HG03039 (cell line): ENCODE measurements at regions not wholly inside any gene's neighbourhood (a gene's known extent, or its start where the extent isn't known, plus 50 kb on each side); places are given as distances from the start of the nearest gene placed in this dataset.

Experiments
- ATAC-seq: cut with Tn5 transposase; IDR thresholded peaks from one replicate; pipeline ENCODE4 v1.9.1; 2021; ENCODE audit warnings: mild to moderate bottlenecking, moderate library complexity; ENCODE audit not compliant: unreplicated experiment

DNA sequence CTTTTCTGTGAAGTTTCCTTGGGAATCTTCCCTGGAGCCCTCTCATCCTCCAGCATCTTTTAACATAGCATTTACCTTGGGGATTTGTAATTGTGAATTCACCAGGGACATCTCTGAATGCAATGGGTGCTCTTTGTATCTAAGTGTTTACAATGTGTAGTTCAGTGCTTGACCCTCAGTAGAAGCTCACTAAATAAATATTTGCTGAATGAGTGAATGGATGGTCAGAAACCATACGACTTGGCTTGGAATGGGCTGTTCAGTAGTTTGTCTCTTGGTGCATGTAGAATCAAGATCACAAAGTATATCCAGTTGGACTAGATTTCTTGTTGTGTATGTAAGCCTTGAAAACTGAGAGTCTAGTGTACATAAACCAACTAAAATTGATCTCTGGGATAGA, 81.8 kb upstream of the MEF2C start:
- ATAC-seq, result no peak

DNA sequence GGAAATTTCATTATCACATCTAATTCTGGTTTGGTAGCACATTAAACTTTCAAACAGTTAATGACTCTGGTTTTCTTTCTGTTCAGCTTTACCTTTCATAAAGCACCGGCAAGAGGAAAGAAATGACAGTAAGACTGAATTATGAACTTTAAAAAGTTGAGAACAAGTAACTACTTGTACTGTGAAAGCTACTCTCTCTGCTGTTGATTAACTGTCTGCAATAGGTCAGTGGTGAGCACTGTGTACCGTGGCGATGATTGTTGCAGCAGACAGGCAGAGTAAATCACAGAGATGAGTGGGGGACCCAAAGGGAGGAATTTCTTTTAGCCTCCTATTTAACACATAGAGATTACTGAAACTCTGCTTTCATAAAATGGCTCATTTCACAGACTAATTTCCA, 74.0 kb upstream of the MEF2C start:
- no peak for ATAC-seq

DNA sequence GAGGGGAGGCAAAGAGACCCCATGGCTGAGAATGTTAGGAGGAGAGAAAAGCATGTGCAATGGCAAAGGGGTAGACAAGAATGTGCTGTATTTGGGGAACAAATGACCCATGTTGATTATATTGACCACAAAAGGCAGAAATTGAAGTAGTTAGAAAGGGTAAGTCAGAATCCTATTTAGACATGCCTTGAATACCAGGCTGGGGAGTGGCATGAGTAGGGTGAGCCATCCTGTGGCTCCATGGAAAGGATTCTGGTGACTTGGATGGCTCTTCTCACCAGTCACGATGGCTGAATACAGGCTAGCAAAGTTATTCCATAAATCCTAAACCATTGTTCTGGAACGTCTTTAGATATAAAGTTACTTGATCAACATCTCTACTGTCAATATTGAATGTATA, 73.4 kb upstream of the MEF2C start:
- ATAC-seq, result no peak

GRCh38 chr5:88955403-88955802, 72.4 kb upstream of the MEF2C start:
- no peak for ATAC-seq

GRCh38 chr5:88954511-88954910, 71.5 kb upstream of the MEF2C start:
- no peak for ATAC-seq

GRCh38 chr5:88952996-88953643, 70.1 kb upstream of the MEF2C start:
- ATAC-seq, result peak; percentile 44

DNA sequence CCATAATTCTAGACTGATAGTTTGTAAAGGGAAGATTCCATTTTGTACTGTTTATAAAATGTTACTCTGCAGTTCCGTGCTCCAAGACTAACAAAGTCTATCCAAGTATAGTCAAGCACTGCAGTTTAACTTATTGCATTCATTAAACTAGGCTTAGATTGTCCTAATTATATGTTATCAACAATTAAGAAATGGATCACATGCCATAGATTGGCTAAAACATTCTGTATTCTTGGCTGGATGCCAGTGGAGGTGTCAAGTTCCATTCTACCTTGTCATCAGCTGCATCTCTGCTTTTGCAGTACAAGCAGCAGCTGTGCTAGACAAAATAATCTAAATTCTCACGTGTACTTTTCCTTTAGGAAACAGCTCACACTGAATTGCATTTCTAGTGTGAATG, 69.4 kb upstream of the MEF2C start:
- no peak for ATAC-seq

DNA sequence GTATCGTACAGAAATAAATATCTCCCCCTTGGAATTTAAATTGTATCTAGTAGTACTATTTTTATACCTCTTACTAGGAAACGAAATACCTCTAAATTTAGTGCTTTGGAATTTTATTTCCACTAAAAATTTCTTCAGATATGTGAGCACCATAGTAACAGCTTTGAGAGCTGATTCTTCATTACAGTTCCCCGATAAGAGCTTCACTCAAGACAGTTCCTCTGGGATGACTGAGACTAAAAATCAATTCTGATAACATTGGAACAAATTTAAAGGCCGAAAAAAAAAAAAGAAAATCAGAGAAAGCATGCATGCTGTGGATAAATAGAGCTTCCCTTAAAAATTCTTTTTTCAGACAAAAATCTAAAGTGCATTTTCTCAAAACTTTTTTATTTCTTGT, 68.5 kb upstream of the MEF2C start:
- ATAC-seq, result no peak

GRCh38 chr5:88948746-88949600, 66.0 kb upstream of the MEF2C start:
- ATAC-seq, result no peak

- ATAC-seq, result no peak
Measured at GRCh38 chr5:88944751-88945531, 62.0 kb upstream of the MEF2C start.

- no peak for ATAC-seq
Measured at GRCh38 chr5:88941581-88941980, 58.6 kb upstream of the MEF2C start.

- ATAC-seq, result peak; percentile 59
Measured at GRCh38 chr5:88940713-88941112, 57.7 kb upstream of the MEF2C start.

DNA sequence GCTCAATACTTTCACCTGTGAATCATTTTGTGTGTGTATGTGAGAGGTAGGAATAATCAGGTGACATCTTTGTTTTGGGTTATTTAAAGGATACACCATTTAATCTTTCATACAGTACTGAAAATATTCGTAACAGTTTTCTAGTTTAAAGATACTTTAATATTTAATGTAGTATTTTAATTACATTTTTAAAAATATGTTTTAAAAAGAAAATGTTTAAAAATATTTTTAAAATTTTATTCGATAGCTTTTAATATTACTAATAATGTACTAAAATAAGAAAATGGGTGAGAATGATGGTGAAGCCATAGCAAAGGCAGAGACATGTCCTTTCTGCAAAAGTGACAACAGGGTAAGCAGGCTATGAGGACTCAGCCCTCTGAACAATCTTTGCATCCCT, 56.3 kb upstream of the MEF2C start:
- no peak for ATAC-seq

DNA sequence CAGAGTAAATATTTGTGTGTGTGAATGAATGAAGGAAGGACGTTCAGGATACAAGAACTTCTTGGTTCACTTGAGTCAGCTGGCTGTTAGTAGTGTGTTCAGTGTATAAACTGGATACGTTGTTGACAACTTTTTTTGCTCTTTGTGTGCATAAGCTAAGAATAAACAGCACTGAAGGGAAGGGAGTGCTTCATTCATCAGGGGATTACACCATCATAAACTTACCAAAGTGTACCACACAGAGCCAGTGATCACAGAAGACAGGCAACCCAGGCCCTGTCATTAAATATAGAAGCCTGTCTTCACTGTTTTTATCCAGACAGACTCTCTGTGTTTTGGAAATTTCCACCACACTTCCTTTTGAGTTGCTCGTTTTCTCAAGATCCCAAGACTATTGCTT, 55.5 kb upstream of the MEF2C start:
- no peak for ATAC-seq

DNA sequence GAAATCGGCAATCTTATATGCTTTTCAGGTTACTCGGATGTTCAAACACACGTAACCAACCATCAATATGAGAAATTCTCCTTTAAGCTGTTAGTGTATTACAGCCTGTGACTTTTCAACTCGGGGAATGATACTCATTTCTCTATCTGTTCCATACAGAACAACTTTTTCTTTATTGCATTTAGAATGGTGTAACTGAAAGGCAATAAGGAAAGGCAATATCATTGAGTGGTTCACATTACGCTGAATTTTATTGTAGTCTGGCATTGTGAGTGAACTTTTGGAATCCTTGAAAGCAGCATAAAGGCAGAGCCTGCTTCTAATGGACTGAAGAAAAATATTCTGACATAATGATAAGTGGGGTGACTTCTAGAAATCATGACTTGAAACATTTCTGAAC, 54.4 kb upstream of the MEF2C start:
- no peak for ATAC-seq

DNA sequence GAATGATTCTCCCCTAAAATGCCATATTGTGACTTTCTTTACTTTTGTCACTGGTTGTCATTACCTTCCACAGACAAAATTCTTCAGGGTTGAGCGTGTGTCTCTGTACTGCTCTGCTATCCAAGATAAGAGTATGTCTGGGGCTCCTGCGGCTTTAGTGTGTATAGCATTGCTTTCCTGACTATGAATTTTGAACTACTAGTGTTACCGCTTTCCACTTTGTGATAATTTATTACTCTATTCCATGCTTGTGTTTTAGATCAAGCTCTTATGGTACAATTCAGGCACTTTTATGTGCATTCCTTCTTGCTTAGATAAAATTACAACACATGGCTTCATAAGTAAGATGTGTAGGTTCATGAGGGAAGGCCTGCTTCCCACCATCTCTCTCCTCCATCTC, 51.5 kb upstream of the MEF2C start:
- no peak for ATAC-seq
